COLO829 (cell line): ENCODE measurements at regions not wholly inside any gene's neighbourhood (a gene's known extent, or its start where the extent isn't known, plus 50 kb on each side); places are given as distances from the start of the nearest gene placed in this dataset.

Experiments used
- DNase-seq: peaks from one replicate; pipeline ENCODE4 v3.0.0; 2012; ENCODE audit warnings: low spot score

- no peak for DNase-seq
Observed at GRCh38 chr12:28824193-28824846, 324.8 kb upstream of the FAR2 start.

- DNase-seq, result no peak
Observed at GRCh38 chr12:28824849-28825248, 324.2 kb upstream of the FAR2 start.

- DNase-seq, result no peak
Observed at GRCh38 chr12:28826766-28827165, 322.3 kb upstream of the FAR2 start.

GRCh38 chr12:28827861-28828260, 321.2 kb upstream of the FAR2 start:
- peak; percentile 60 for DNase-seq

GRCh38 chr12:28828318-28828717, 320.8 kb upstream of the FAR2 start:
- no peak for DNase-seq

- DNase-seq, result no peak
Observed at GRCh38 chr12:28830491-28830890, 318.6 kb upstream of the FAR2 start.

GRCh38 chr12:28844718-28845117, 304.4 kb upstream of the FAR2 start:
- no peak for DNase-seq

- no peak for DNase-seq
Observed at GRCh38 chr12:28851781-28852180, 297.3 kb upstream of the FAR2 start.

- no peak for DNase-seq
Observed at GRCh38 chr12:28855761-28856310, 293.2 kb upstream of the FAR2 start.

- DNase-seq, result no peak
Observed at GRCh38 chr12:28857369-28857768, 291.7 kb upstream of the FAR2 start.

- DNase-seq, result no peak
Observed at GRCh38 chr12:28859551-28859950, 289.5 kb upstream of the FAR2 start.

GRCh38 chr12:28865776-28866175, 283.3 kb upstream of the FAR2 start:
- no peak for DNase-seq

- no peak for DNase-seq
Observed at GRCh38 chr12:28866296-28866695, 282.8 kb upstream of the FAR2 start.

- DNase-seq, result no peak
Observed at GRCh38 chr12:28866715-28867503, 282.2 kb upstream of the FAR2 start.

GRCh38 chr12:28868414-28868813, 280.7 kb upstream of the FAR2 start:
- no peak for DNase-seq

GRCh38 chr12:28869197-28869596, 279.9 kb upstream of the FAR2 start:
- peak; percentile 85 for DNase-seq

GRCh38 chr12:28870839-28871440, 278.1 kb upstream of the FAR2 start:
- DNase-seq, result no peak

- peak; percentile 80 for DNase-seq
Observed at GRCh38 chr12:28872654-28873268, 276.3 kb upstream of the FAR2 start.

- no peak for DNase-seq
Observed at GRCh38 chr12:28874758-28875157, 274.3 kb upstream of the FAR2 start.

- DNase-seq, result no peak
Observed at GRCh38 chr12:28876196-28876798, 272.8 kb upstream of the FAR2 start.

GRCh38 chr12:28877854-28878253, 271.2 kb upstream of the FAR2 start:
- no peak for DNase-seq

GRCh38 chr12:28878629-28879028, 270.4 kb upstream of the FAR2 start:
- no peak for DNase-seq
